ENCODE measurements at regions not wholly inside any gene's neighbourhood (a gene's known extent, or its start where the extent isn't known, plus 50 kb on each side); places are given as distances from the start of the nearest gene placed in this dataset.
"Not testable (repeated sequence)": the region's sequence is repeated elsewhere in the genome, so short reads cannot be mapped to it uniquely, and the experiment has no call there.

DNA sequence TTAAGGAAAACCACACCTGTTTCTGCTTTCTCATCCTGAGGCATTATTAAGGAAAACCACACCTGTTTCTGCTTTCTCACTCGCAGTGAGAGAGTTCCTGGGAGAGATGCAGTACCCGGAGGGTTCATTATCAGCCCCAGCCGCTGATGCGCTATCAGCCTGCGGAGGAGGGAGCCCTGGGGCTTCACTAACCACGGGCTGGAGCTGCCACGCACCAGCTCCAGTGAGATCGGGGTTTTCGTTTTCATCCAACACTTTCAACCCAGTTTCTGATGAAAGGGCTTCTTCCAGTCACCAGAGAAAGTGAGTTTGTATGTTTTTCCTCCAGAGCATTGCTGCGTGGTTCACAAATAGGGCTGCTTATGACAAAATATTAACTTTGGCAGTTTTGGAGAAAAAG, 93.2 kb upstream of the PRKX start:
- no peak overlapping the region for H3K27ac Mint-ChIP-seq (ENCODE audit: unreplicated experiment)
- TF ChIP-seq, protein P1, sequence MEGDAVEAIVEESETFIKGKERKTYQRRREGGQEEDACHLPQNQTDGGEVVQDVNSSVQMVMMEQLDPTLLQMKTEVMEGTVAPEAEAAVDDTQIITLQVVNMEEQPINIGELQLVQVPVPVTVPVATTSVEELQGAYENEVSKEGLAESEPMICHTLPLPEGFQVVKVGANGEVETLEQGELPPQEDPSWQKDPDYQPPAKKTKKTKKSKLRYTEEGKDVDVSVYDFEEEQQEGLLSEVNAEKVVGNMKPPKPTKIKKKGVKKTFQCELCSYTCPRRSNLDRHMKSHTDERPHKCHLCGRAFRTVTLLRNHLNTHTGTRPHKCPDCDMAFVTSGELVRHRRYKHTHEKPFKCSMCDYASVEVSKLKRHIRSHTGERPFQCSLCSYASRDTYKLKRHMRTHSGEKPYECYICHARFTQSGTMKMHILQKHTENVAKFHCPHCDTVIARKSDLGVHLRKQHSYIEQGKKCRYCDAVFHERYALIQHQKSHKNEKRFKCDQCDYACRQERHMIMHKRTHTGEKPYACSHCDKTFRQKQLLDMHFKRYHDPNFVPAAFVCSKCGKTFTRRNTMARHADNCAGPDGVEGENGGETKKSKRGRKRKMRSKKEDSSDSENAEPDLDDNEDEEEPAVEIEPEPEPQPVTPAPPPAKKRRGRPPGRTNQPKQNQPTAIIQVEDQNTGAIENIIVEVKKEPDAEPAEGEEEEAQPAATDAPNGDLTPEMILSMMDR (IDR thresholded peaks at IDR 0.05): no peak
- no peaks in the 10 kb centered on the region for H3K9me3 Mint-ChIP-seq (ENCODE audit: unreplicated experiment)
- no peak overlapping the region for H3K4me3 Mint-ChIP-seq (ENCODE audit: unreplicated experiment)
- H3K36me3 Mint-ChIP-seq (ENCODE audit: unreplicated experiment): no peaks in the 10 kb centered on the region
- H3K4me1 Mint-ChIP-seq (ENCODE audit: unreplicated experiment): peaks cover 2% of the 10 kb centered on the region
- no peak for DNase-seq (ENCODE audit: extremely low spot score, unreplicated experiment)
- H3K27me3 Mint-ChIP-seq (ENCODE audit: unreplicated experiment): peaks cover 46% of the 10 kb centered on the region

DNA sequence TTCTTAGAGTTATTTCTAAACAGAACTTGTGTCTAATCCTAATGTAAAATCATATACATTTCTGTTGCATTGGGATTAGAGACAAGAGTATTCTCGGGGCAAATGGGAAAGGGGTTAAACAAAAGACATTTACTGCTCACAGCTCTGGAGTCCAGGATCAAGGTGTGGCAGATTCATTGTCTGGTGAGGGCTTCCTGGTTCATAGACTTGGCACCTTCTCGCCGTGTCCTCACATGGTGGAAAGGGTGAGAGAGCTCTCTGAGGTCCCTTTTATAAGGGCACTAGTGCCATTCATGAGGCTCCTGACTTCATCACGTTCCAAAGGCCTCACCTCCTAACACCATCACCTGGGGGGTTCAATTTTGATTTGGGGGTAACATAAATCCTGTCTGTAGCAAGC, 90.3 kb upstream of the PRKX start:
- Mint-ChIP-seq H3K36me3 (ENCODE audit: unreplicated experiment) (no peaks in the 10 kb centered on the region), H3K27ac (ENCODE audit: unreplicated experiment) (no peak overlapping the region), H3K9me3 (ENCODE audit: unreplicated experiment) (no peaks in the 10 kb centered on the region), H3K27me3 (ENCODE audit: unreplicated experiment) (peaks cover 49% of the 10 kb centered on the region), H3K4me1 (ENCODE audit: unreplicated experiment) (no peaks in the 10 kb centered on the region), H3K4me3 (ENCODE audit: unreplicated experiment) (no peak overlapping the region)
- no peak for DNase-seq (ENCODE audit: extremely low spot score, unreplicated experiment)
- TF ChIP-seq, protein P1 (IDR thresholded peaks at IDR 0.05): no peak

DNA sequence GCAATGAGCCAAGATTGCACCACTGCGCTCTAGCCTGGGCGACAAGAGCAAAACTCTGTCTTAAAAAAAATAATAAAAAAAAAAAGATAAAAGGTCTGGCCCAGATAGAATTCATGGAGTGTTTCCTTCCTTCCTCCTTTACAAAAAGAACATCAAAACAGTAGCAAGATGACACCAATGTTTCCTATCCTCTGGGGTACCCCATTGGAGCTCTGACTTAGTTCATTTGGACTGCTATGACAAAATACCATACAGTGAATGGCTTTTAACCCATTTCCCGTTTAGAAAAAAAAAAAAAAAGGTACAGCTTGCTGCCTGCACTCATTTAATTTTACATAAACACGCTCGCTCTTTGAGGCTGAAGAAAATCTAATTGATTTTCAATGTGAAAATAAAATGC, 89.9 kb upstream of the PRKX start:
- TF ChIP-seq, protein P1 (IDR thresholded peaks at IDR 0.05): no peak
- DNase-seq (ENCODE audit: extremely low spot score, unreplicated experiment): no peak
- Mint-ChIP-seq H3K36me3 (ENCODE audit: unreplicated experiment) (no peaks in the 10 kb centered on the region), H3K9me3 (ENCODE audit: unreplicated experiment) (no peaks in the 10 kb centered on the region), H3K4me1 (ENCODE audit: unreplicated experiment) (no peaks in the 10 kb centered on the region), H3K4me3 (ENCODE audit: unreplicated experiment) (no peak overlapping the region), H3K27ac (ENCODE audit: unreplicated experiment) (no peak overlapping the region), H3K27me3 (ENCODE audit: unreplicated experiment) (peaks cover 49% of the 10 kb centered on the region)

DNA sequence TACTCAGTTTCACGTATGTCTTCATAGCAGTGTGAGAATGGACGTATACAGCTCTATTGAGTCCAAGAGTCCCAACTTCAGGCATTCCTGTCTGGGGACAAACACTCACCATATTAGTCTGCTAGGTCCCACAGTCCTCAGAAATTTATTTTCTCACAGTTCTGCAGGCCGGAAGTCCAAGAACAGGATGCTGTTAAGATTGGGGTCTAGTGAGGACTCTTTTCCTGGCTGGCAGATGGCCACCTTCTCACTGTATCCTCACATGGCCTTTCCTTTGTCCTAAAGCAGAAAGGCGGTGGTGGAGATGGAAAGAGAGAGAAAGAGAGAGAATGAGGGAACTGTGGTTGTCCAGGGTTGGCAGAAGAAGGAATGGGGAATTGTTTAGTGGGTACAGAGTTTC, 82.0 kb upstream of the PRKX start:
- H3K4me1 Mint-ChIP-seq (ENCODE audit: unreplicated experiment); H3K9me3 Mint-ChIP-seq (ENCODE audit: unreplicated experiment); H3K4me3 Mint-ChIP-seq (ENCODE audit: unreplicated experiment); DNase-seq (ENCODE audit: extremely low spot score, unreplicated experiment); H3K27ac Mint-ChIP-seq (ENCODE audit: unreplicated experiment); H3K36me3 Mint-ChIP-seq (ENCODE audit: unreplicated experiment): not testable (repeated sequence)
- peaks cover 37% of the 10 kb centered on the region for H3K27me3 Mint-ChIP-seq (ENCODE audit: unreplicated experiment)

DNA sequence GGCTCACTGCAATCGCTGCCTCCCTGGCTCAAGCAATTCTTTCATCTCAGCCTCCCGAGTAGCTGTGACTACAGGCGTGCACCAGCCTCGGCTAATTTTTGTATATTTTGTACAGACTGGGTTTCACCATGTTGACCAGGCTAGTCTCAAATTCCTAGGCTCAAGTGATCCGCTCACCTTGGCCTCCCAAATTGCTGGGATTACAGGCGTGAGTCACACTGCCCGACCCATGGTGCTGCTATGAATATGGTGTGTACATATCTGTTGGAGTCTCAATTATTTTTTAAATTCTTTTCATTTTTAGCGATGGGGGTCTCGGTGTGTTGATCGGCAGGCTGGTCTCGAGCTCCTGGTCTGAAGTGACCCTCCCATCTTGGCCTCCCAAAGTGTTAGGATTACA, 78.0 kb upstream of the PRKX start:
- Mint-ChIP-seq H3K27me3 (ENCODE audit: unreplicated experiment) (peaks cover 62% of the 10 kb centered on the region), H3K27ac (ENCODE audit: unreplicated experiment) (no peak overlapping the region), H3K4me3 (ENCODE audit: unreplicated experiment) (no peak overlapping the region), H3K9me3 (ENCODE audit: unreplicated experiment) (no peaks in the 10 kb centered on the region), H3K36me3 (ENCODE audit: unreplicated experiment) (no peaks in the 10 kb centered on the region), H3K4me1 (ENCODE audit: unreplicated experiment) (peaks cover 7% of the 10 kb centered on the region)
- TF ChIP-seq, protein P1 (IDR thresholded peaks at IDR 0.05): no peak
- DNase-seq (ENCODE audit: extremely low spot score, unreplicated experiment): no peak
